ENCODE measurements at regions not wholly inside any gene's neighbourhood (a gene's known extent, or its start where the extent isn't known, plus 50 kb on each side); places are given as distances from the start of the nearest gene placed in this dataset.

- ChIA-PET CTCF (no interaction called here), POLR2A (no interaction called here)
- intact Hi-C loops (cut with micrococcal nuclease) (no loop called here), dilution Hi-C loops (cut with MboI; ENCODE audit: extremely low pct_ligation_motif_present, low sequenced_read_pairs) (no loop called here)
- Histone ChIP-seq H3K4me2 (ENCODE audit: insufficient read depth, low read length) (no peak overlapping the region), H3K27me3 (ENCODE audit: control insufficient read depth in 2 of 2, insufficient read depth in 2 of 2, low read length in 2 of 2) (no peaks in the 10 kb centered on the region), H3K4me1 (ENCODE audit: control insufficient read depth, extremely low read depth, insufficient read depth, low read length) (no peaks in the 10 kb centered on the region), H3K36me3 (ENCODE audit: control insufficient read depth in 2 of 2, extremely low read depth in 1 of 2, insufficient read depth in 2 of 2, low read length in 2 of 2) (no peaks in the 10 kb centered on the region), H2AFZ (ENCODE audit: low read depth, low read length) (no peak overlapping the region), H3K9me1 (replicated peaks; ENCODE audit: control insufficient read depth, extremely low read depth, insufficient read depth, low read length) (no peaks in the 10 kb centered on the region), H3K9me3 (replicated peaks; ENCODE audit: control insufficient read depth, insufficient read depth, low read length) (peaks cover 9% of the 10 kb centered on the region), H4K20me1 (replicated peaks; ENCODE audit: control insufficient read depth, extremely low read depth, insufficient read depth, low read length) (no peaks in the 10 kb centered on the region), H3K27ac (ENCODE audit: insufficient read depth, low read depth, low read length) (no peak overlapping the region), H3K9ac (replicated peaks; ENCODE audit: extremely low read depth, insufficient read depth, low read length) (no peak overlapping the region), H3K4me3 (replicated peaks in 1 of 3; ENCODE audit: insufficient read depth in 1 of 3, low read depth in 1 of 3, low read length in 3 of 3) (no peak overlapping the region), H3K79me2 (ENCODE audit: control insufficient read depth, insufficient read depth, low read length) (no peaks in the 10 kb centered on the region)
- TF ChIP-seq GATA2 (IDR thresholded peaks at IDR 0.05; ENCODE audit: insufficient read depth, insufficient read length, low read depth, low read length) (no peak), POLR2AphosphoS5 (IDR thresholded peaks at IDR 0.05; ENCODE audit: insufficient read depth, low read depth, low read length) (no peak), JUN (IDR thresholded peaks at IDR 0.05; ENCODE audit: borderline replicate concordance, insufficient read depth, insufficient read length, low read depth) (no peak), POLR2A (IDR thresholded peaks at IDR 0.05; ENCODE audit: low read depth, low read length) (no peak), MAX (IDR thresholded peaks at IDR 0.05; ENCODE audit: insufficient read depth, insufficient read length) (no peak), CTCF (IDR thresholded peaks at IDR 0.05; ENCODE audit: extremely low read depth in 1 of 2, insufficient read depth in 1 of 2, low read depth in 1 of 2, low read length in 2 of 2) (no peak), MYC (IDR thresholded peaks at IDR 0.05; ENCODE audit: low read depth, low read length) (no peak), EZH2 (IDR thresholded peaks at IDR 0.05; ENCODE audit: borderline replicate concordance, low read depth, low read length, severe bottlenecking) (no peak), FOS (IDR thresholded peaks at IDR 0.05; ENCODE audit: borderline replicate concordance, insufficient read depth, low read length) (no peak)
- BruUV-seq (replicated peaks) = no TSS peak
- FAIRE-seq = no peak
- no peak for DNase-seq (ENCODE audit: low read depth, low spot score)
Observed at GRCh38 chr3:90026406-90026805, 919.0 kb downstream of the EPHA3 start.

Data from endothelial cell of umbilical vein (primary cell).